Coronary artery (tissue), 2 donors: ENCODE measurements at regions not wholly inside any gene's neighbourhood (a gene's known extent, or its start where the extent isn't known, plus 50 kb on each side); places are given as distances from the start of the nearest gene placed in this dataset.

Experiments used
- DNase-seq: peaks from one replicate; pipeline ENCODE4 v3.0.0-alpha.2; 2017; ENCODE audit warnings: low spot score
- H3K27ac ChIP-seq, 2 donors: fragments of 200-600 bp; sonication (generic); one replicate each; pipeline ENCODE4 v1.5.1; 2016 to 2019
- H3K4me3 ChIP-seq: fragments of 200-600 bp; sonication (generic); 2 replicates; pipeline ENCODE4 v1.5.1; 2016; ENCODE audit warnings: mild to moderate bottlenecking, moderate library complexity
- TF ChIP-seq, protein P1 (sequence below): fragments of 200-600 bp; sonication (generic); IDR thresholded peaks from one replicate; pipeline ENCODE4 v1.5.1; 2019; ENCODE audit warnings: antibody characterized with exemption

DNA sequence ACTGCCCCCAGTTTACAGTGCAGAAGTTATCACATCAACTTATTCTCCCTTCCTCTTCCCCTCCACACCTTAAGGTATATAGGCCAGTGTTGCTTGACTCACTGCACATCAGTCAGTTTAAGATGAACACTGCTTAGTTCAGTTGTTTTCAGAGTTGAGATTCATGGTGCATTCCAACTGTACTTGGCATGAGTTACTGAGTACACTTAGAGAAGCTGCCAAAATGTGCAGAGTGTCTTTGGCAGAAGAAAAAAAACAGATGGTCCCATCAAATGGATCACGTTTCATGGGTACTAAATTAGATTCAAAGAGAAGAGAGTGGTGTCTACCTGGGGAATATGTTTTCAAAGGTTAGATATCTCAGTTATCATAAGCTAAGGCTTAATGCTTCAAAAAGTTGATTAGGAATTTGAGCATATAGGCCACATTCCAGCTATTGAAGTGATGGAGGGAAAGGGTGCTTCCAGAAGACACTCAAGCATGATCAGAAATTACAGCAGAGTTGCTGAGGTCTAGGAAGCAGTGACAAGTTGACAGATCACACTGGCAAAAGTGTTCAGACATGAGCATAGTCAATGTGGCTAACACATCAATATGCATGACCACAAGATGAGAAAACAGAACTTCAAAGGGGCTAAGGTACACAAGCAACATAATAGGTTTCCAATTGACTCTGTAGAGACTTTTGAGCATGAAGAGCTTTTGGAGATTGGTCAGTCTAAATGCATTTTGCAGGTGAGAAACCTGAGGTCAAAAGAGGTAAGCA is 579.2 kb upstream of the CELF2 start:
- TF ChIP-seq, protein P1, sequence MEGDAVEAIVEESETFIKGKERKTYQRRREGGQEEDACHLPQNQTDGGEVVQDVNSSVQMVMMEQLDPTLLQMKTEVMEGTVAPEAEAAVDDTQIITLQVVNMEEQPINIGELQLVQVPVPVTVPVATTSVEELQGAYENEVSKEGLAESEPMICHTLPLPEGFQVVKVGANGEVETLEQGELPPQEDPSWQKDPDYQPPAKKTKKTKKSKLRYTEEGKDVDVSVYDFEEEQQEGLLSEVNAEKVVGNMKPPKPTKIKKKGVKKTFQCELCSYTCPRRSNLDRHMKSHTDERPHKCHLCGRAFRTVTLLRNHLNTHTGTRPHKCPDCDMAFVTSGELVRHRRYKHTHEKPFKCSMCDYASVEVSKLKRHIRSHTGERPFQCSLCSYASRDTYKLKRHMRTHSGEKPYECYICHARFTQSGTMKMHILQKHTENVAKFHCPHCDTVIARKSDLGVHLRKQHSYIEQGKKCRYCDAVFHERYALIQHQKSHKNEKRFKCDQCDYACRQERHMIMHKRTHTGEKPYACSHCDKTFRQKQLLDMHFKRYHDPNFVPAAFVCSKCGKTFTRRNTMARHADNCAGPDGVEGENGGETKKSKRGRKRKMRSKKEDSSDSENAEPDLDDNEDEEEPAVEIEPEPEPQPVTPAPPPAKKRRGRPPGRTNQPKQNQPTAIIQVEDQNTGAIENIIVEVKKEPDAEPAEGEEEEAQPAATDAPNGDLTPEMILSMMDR = no peak
- no peak for DNase-seq
- Histone ChIP-seq H3K27ac (no peak overlapping the region), H3K4me3 (no peak overlapping the region)

DNA sequence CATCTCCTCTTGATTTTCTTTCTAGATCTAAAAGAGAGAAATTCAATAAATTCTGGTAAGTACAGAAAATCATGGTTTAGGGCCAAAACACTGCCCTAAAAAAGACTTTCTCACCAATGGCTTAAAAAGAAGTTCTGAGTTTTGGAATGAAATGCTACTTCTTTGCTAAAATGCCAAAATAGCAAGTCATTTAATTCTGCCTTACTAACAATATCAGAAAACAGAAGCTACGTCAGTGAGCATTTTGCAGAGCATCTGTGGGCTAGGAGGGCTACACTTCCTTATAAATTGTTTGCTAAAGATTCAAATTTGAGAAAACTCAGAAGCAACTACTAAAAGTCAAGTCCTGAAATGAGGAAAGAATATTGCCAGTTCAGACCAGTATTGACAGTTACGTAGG is 560.8 kb upstream of the CELF2 start:
- Histone ChIP-seq H3K4me3 (no peak overlapping the region), H3K27ac (no peak overlapping the region)
- DNase-seq = no peak
- TF ChIP-seq, protein P1 = no peak

DNA sequence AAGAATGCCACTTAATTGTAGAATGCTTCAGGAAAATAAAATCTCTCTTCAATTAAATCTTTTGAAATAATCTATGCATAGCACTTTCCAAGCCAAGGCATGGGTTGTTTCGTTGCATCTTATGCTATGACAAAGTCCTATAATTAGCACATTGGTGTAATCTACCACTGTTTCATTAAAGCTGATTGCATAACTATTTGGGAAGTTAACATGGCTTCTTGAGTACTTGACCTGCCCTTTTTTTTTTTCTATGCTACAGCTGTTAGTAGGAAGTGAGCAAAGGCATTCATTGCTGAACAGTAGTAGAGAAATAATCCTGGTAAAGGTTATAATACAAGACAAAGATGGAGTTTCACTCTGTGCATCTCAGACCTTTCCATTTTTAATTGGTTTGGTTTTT is 557.2 kb upstream of the CELF2 start:
- Histone ChIP-seq H3K4me3 (no peak overlapping the region), H3K27ac (no peak overlapping the region)
- TF ChIP-seq, protein P1 = no peak
- no peak for DNase-seq

DNA sequence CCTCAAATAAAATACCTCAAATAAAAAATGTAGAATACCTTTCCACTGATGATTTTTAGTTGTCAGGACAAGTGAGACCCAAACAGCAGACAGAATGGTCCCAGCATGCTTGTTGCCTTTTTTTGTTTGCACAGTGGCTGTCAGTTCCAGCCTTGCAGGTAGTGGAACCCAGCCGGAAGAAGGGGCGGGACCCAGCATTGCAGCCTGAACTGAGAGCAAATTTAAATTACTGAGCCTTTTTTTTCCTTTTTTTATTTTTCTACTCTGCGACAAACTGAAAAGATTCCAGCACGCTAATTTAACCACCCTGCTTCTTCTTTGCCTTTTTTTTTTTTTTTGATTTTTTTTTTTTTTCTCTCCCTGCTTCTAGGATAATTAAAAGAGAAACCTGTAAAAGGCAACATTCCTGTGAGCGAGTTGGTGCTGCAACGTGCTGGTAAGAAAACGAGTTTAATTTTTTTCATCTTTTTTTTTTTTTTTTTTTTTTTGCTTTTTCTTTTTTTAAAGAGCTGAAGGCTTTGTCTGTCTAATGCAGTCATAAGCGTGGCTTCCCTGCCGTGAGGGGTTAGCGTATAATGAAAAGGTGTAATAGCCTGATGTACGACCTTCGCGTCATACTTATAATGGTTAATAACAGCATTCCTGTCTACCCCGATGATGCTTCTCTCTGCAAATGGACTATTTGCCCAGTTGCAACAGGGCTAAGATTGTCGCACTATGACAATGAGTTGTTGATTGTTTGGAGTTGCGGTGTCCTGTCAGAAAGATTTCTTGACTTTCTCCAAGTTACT is 555.3 kb upstream of the CELF2 start:
- DNase-seq = no peak

DNA sequence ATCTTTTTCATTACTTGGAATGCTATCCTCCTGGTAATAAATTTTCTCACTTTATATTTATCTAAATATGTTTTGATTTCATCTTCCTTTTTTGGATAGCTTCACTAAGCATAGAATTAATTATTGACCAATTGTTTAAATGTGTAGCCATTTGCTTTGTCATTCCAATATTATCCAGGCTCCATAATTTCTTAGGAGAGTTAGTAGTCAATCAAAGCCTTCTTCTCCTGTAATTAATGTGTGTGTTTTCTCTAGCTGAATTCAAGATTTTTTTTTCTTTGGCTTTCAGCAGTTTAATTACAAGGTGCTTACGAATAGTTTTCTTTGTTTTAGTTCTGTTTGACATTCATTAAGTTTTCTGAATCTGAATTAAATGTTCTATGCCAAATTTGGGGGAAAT is 545.9 kb upstream of the CELF2 start:
- TF ChIP-seq, protein P1 = no peak
- Histone ChIP-seq H3K4me3 (no peak overlapping the region), H3K27ac (no peak overlapping the region)
- DNase-seq = no peak

More for the DNA sequence above, 555.3 kb upstream of the CELF2 start:
- Histone ChIP-seq H3K27ac (no peak overlapping the region), H3K4me3 (no peak overlapping the region)
- TF ChIP-seq, protein P1 = no peak

DNA sequence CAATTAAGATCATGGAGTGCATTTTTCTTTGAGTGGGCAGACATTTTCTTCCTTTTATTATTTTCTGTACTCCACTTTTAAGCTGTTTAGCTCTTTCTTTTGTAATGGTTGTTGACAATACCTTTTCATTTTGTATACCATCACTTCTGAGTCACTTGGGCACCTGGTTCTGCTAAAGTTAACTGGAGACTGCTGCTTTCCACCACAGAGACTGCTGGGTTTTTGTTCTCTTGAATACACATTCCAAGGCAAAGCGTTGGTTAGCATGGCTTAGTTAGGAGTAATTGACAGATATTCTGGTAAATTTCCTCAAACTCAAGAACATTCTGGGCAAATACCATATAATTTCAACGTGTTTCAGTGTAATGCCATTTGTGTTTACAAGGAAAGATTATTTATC is 541.9 kb upstream of the CELF2 start:
- no peak overlapping the region for H3K4me3 ChIP-seq
- TF ChIP-seq, protein P1 = no peak
- no peak for DNase-seq
- H3K27ac ChIP-seq = no peak overlapping the region
